Stimulated activated CD4-positive, alpha-beta T cell treated with anti-CD3 and anti-CD28 coated beads, Interleukin-15, amount 100 ng/mL, for 48 hours (primary cell): ENCODE measurements at regions not wholly inside any gene's neighbourhood (a gene's known extent, or its start where the extent isn't known, plus 50 kb on each side); places are given as distances from the start of the nearest gene placed in this dataset.

Experiments
- DNase-seq, 2 donors: peaks; one replicate each; pipeline ENCODE4 v3.0.0-alpha.2; 2020; ENCODE audit warnings: low read depth in 2 of 2

DNA sequence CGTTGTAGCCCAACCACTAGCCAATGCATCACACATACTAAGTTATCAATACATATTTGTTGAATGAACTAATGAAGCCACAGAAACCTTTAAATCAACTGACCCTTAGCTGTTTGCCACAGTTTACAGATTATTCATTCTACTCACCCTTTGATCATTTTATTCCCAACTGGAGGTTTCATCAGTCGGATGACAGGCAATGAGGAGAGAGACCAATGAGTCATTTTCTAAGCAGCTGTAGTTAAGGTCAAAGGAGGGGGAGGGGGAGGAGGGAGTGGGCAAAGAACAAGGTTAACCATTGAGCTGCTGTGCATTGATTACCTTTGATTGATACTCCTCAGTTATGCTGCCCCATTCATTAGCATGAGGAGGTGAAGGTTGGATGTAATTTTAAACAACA is 469.5 kb downstream of the VRK1 start:
- no peak for DNase-seq

DNA sequence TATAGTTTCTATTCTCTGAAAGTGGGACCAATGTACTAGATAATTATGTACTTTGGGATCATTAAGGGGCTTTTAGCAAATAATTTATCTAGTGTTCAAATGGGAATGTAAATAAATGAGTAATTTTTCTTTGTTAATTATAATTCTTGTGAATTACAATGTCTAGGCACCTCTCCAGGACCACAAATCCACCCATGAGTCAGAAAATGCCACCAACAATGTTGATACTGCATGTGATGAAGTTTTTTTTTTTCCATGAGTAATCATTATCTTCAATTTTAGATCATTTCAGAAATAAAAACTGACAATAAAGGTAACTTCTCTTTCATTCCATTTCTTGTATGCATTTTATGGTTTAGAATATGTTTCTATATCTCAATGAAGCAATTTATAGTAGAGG is 470.3 kb downstream of the VRK1 start:
- no peak for DNase-seq

DNA sequence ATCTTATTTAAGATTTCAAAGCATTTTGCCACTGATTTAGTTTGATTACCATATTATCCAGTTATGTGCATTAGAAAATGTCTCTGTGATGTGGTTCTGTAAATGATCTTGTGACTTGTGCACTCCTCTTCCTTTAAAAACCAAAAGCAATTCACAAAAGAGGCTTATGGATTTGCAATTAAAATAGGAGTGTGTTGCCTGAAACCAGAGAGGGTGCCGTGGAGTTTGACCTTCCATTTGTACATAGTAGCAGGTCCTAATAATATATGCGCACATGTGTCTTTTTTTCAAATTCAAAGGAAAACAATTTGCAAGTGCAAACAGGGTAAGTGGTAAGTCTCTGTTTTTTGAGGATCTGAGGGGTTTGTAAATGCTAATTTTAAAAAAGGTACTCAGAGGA is 470.9 kb downstream of the VRK1 start:
- no peak for DNase-seq

DNA sequence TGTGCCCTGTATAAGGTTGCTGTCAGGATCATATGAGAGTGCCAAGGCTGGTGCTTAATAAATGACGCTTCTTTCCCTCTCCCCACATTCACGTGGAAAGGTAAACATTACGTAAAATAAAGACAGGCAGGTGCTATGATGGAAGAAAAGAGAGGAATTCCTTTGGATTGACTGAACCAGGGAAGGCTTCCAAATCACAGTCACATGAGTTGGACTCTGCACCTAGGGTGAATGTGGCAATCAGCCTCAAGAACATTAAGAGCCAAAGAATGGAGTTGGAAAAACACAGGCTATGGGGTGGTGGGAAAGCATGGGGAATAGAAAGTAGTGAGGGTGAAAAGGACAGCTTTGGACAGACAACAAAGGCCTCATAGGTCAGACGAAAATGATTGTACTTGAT is 473.1 kb downstream of the VRK1 start:
- no peak for DNase-seq

DNA sequence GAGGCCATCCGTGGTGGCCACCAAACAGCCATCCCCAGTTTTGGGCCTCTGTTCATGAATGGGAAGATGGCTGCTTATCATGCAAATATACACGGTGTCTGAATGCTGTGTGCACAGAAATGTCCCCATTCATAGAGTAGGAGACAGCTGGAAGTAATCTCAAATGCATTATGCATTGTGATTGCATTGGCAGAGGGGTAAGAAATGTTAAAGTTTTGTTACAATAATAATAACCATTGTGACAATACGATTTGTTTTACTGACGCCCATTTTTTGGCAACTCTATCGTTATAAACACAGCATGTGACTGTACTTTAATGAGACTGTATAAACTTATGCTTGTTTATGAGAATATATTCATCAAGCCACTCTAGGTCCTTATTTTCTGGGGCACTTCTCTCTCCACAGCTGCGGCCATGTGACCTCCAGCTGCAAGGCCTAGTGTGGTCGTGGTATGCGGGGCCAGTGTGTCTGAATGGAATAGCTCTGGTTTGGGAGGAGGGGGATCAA is 474.3 kb downstream of the VRK1 start:
- DNase-seq = no peak

DNA sequence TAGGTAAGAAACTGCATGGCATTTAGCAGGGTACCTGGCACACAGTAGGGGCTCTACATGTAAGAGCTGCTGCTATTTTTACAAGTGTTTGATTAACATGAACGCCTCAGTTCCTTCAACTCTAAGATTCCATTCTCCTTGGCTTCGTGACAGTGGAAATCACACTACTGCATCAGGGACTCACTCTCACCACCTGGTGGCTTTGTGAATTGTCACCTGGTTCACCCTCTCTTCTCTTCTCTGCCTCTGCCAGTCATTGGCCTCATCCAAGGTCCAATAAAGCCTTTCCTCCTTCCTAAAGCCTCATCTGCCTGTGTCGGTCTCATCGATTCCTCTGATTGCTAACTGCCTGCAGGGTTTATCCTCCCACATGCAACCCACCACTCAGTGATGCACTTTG is 476.4 kb downstream of the VRK1 start:
- no peak for DNase-seq

DNA sequence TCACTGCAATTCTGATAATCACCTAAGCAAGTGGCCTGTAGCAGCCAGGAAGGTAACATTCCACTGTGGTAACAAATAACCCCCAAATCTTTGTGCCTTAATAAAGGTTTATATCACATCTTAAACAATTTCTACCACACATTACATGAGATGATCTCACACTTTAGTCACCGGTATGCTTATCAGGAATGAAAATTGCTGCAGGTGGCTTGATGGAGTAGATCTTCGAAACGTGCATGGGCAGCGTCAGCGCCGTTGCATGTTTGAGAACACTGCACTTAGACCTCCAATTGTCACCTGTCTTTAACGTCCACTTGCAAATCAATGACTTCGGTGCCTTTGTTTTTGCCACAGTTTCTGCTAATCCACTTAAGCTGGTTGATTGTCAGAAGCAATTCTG is 477.4 kb downstream of the VRK1 start:
- DNase-seq = no peak

DNA sequence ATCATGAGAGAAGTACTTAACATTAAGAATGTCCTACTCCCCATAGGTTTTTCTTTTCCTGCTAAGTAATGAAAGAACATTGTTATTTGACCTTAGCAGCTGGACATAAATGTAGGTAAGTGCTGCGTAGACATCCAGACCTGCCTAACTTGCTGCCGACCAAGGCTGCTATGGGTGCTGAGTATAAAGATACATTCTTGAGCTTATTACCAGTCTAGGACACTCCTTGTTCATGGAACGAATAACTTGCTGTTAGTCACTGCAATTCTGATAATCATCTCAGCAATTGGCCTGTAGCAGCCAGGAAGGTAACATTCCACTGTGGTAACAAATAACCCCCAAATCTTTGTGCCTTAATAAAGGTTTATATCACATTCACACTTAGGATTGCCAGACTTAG is 478.1 kb downstream of the VRK1 start:
- no peak for DNase-seq

DNA sequence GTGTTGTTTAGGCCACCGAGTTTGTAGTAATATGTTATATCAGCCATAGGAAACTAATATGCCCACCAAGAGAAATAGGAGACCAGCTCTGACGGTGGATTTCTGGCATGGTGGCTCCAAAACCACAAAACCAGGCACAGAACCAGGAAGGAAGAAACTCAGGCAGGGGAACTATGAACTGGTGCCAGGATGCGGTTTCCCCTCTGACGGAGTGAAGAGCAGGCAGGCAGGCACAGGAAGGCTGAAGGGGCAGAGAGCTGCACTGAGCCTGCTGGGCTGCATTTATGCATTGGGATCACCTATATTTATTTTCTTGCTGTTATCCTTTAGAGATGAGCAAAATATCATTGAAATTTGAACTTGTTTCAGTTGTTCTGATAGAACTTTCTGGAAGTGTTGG is 479.4 kb downstream of the VRK1 start:
- no peak for DNase-seq

DNA sequence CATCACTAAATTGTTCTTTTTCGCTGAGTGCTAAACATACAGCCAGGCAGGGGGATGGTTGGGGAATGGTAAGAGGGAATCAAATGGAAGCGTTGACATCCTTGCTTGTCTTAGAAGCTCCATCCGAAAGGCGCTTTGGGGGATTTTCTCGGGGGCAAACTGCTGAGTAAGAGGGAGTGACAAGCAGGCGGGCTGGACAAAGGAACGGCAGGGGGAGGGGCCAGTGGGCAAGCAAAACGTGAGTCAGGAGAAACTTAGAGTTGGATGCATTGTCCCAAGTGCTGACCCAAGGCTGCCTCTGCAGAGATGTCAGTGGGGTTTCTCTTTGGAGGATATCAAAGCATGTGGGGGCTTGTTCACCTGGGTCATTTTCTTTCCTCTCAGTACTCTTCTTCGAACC is 480.5 kb downstream of the VRK1 start:
- no peak for DNase-seq

DNA sequence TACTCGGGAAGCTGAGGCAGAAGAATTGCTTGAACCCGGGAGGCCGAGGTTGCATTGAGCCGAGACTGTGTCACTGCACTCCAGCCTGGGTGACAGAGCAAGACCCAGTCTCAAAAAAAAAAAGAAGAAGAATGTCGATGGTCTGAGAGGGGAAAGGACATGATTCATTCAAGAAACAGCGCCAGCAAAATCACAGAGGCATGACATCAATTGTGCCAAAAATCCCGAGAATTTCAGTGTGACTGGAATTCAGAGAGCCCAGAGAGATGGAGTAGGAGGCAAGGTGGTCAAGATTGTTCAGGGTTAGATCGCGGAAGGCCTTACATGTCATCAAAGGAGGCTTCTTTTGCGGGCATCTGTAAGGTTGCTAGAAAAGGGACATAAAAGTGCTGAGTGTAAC is 483.3 kb downstream of the VRK1 start:
- no peak for DNase-seq

DNA sequence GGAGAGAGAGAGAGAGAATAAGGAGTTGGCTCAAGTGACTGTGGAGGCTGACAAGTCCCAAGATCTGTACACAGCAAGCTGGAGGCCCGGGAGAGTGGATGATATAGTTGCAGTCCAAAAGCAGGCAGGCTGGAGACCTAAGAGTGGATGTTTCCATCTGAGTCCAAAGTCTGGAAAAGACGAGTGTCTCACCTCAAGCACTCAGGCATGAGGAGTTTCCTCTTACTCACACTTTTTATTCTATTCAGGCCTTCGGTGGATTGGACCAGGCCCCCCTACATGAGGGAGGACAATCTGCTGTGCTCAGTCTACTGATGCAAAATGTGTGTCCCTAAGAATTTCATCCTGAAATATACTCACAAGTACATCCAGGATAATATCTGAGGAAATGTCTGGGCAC is 484.6 kb downstream of the VRK1 start:
- no peak for DNase-seq

DNA sequence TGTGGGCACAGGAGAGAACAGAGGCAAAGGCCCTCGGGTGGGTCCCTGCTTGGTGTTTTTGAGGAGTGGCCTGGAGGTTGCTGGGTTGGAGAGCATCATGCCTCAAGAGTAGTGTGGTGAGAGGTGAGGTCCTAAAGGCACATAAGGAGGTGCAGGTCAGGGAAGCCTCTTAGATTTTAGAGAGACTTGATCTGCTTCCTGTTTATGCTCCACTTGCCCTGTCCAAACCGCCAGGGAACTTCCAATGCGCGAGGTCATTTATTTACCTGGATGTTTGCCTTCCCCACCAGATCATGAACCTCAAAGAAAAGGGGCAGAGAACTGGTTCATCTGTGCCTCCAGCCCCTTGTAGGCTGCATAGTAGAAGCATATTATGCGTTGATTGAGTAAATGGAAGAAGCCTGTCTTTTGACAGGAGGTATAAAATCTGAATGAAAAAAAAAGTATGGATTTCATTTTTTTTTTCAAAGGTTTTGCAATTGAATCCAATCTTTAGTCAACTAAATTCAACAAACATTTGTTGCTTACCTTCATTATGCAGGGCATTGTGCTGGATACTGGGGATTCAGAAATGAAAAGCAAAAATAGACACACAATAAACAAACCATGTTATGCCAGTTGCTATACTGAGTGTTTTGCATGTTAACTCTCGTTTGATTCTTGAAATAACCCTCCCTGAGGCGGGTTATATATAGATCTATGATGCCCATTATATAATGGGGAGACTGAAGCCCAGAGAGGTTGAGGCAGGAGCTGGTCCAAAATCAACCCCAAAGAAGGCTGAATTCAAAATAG is 485.2 kb downstream of the VRK1 start:
- no peak for DNase-seq

DNA sequence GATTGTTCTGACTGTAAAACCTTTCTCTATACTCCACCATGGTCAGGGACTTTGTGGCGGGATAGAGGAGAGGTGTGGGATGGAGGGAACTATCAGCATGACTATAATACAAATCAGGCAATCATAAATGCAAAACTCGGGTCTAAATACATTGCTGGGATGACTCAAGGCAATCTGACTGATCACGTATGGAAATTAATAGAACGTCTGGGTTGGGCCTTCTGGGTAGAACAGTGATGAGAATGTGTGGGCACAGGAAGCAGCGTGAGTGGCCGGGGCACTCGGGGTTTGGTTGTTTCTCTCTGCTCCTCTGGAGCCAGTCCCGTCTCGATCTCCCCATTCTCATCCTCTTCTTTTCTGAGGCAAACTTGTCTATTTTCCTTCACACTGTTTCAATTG is 485.8 kb downstream of the VRK1 start:
- DNase-seq = no peak

DNA sequence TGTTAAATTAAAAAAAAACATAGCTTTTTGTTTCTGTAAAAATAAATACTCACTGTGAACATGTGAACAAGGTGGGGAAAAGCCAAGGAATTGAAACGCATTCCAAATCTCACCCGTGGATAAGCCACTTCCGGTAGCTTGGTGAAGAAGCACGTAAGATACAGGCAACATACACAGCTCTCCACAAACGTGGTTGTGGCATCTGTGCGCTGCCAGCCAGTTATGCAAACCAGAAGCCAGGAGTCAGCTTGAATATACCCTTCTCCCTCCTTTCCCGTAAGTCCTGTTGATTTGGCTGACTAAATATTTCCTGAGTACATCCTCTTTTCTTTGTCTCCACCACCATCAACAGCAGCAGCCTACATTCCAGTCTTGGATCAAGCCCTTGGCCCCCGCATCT is 486.2 kb downstream of the VRK1 start:
- DNase-seq = no peak

DNA sequence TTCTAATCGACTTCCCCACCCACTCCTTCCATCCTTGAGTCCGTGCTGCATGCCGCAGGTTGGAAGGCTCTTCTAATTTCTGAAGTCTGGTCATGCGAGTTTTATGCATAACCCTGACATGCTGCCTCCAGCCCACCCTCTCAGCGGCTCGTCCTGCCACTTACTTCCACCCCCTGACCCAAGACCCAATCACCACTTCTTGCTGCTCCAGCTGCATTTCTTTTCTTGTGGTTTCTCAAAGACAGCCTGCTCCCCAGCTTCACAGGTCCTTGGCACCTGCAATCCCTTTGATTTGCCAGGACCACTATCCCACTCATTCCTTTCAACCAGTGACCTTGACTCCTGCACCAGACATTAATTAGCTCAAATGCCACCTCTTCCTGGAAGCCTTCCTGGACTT is 486.7 kb downstream of the VRK1 start:
- DNase-seq = no peak

DNA sequence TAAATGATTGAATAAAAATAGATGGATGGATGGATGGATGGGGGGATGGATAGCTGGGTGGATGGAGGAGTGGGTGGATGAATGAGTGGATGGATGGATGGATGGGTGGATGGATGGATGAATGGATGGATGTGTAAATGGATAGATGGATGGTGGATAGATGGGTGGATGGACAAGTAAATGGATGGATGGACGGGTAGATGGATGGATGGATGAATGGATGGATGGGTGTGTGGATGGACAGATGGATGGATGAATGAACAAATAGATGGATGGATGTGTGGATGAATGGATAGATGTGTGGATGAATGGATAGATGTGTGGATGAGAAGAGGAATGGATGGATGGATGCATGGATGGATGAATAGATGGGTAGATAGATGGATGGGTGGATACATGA is 490.8 kb downstream of the VRK1 start:
- no peak for DNase-seq

DNA sequence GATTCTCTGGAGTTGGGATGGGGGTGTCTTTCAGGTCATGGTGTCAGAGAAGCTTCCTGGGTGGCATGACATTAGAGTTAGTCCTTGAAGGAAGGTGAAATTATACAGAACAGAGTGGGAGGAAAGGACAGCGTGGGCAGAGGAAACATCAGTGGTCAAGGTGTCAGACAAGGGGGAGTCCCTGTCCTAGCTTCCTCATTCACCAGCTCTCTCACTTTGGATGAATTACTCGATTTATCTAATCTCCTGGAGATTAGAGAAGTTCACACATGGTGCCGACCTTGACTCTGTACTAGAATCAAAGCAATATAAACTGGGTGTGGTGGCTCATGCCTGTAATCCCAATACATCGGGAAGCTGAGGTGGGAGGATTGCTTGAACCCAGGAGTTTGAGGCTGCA is 492.9 kb downstream of the VRK1 start:
- DNase-seq = no peak

DNA sequence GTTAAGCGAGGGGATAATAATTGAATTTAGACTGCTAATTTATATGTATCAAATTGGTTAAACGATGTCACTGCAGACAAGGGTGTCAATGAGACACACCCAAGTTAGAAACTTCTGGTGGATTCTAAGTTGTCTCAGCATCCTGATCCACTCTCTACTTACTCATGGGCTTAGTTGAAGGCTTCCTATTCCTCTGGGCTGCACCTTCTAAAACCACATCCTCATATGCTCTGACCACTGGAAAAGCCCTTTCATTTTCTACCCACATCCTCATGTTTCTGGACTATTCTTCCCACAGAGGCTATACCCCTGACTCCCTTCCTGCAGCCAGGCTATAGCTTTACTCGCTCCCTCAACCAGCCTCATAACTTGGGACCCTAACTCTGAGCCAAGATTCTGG is 493.8 kb downstream of the VRK1 start:
- no peak for DNase-seq

DNA sequence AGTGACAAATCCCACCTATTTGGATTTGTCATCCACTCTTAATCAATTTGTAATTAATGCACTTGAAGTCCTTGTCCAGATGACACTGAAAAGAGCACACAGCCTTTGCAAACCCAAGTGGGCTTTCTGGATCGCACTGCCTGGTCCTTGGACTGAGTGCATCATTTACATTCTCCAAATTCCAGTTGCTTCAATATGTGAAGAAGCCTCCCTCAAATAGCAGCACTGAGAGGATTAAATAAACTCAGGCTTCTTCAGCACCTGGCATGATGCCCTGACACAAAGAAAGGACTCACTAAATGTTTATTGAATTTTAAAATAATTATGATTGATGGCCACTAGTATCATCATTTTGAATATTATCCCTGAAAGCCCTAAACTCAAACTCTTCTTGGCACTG is 496.5 kb downstream of the VRK1 start:
- no peak for DNase-seq

DNA sequence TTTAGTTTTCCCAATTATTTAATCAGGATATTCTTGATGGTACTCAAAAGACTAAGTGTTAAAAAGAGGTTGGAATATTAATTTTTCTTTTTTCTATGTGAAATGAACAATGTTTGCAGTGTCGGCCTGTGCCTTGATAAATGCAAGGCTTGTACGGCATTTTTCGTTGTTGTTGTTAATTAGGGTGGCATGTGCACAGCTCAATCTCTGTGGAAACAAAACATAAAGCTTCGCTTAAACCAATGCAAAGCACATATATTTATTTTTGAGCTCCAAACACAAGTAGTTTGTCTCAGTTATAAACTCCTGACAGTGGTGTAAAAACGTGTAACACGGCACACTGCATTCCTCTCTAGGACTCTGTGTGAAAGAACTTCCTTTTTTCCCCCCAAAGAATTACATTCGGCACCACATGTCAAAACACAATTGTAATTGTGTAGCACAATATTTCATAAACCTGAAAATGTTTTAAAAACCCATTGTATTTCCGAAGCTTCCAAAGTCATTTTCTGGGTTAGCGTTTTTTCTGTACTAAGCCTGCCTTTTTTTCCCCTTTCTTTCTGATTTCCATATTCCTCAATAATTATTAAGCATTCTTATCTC is 498.0 kb downstream of the VRK1 start:
- DNase-seq = no peak

DNA sequence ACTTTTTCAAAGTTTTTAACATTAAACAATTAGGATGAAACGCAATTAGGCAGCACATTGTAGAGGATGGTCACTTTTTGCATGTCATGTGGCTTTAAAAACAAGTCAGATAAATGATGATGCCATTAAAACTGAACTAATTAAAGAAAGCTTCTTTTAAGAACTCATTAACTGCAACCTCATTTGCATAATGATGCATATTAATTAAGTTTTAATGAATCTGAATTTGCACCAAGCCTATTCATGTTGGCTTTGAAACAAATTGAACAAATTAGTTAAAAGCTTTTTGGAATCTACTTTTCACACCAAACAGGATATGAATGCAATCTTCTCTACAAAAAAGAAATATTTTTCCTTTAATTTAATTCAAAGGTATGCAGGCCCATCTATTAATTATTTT is 499.0 kb downstream of the VRK1 start:
- no peak for DNase-seq

DNA sequence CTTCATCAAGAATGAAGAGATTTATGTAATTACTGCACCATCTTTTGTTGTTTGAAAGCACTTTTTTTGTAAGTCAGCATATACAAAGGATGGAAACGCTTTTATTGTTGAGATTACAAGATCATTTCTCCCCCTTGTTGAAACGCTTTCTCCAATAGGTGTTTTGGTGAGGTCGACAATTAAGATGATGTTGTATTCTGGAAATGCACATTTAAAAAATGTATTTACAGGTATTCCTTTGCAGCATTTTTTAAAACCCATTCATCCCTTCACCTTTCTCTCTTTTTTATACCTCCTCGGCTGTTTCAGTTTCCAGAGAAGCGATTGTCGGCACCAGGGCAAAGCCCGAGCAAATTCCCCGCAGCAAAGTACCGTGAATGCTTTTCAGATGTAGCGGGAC is 499.9 kb downstream of the VRK1 start:
- no peak for DNase-seq

DNA sequence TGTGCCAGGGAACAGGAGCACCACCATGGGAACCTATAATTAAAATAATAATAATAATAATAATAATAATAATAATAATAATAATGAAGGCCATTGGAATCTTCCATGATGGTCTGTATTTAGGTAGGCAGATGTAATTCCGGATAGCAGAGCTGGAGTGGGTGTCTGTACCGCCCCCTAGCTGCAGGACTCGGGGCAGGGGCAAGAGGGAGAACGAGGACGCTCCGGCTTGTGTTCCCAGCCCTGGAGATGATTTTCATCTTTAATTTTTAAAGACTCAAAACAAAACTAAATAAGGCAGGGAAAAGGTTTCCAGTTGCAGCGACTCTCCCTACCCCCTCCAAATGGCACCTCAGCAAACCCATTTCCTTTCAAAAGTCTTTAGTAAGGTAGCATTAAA is 501.1 kb downstream of the VRK1 start:
- DNase-seq = no peak
